ENCODE measurements at regions not wholly inside any gene's neighbourhood (a gene's known extent, or its start where the extent isn't known, plus 50 kb on each side); places are given as distances from the start of the nearest gene placed in this dataset.

- no peak for TF ChIP-seq CTCF (conservative IDR thresholded peaks at IDR 0.05)
- no peak overlapping the region for H3K27ac ChIP-seq
Measured at GRCh38 chr7:88681682-88682081, 77.8 kb upstream of the ZNF804B start.

- TF ChIP-seq CTCF (conservative IDR thresholded peaks at IDR 0.05), result no peak
- no peak overlapping the region for H3K27ac ChIP-seq
Measured at GRCh38 chr7:88670536-88670935, 89.0 kb upstream of the ZNF804B start.

GRCh38 chr7:88669913-88670312, 89.6 kb upstream of the ZNF804B start:
- H3K27ac ChIP-seq, result no peak overlapping the region
- TF ChIP-seq CTCF (conservative IDR thresholded peaks at IDR 0.05), result no peak

- TF ChIP-seq CTCF (conservative IDR thresholded peaks at IDR 0.05), result no peak
- H3K27ac ChIP-seq, result no peak overlapping the region
Measured at GRCh38 chr7:88668591-88668990, 90.9 kb upstream of the ZNF804B start.

DNA sequence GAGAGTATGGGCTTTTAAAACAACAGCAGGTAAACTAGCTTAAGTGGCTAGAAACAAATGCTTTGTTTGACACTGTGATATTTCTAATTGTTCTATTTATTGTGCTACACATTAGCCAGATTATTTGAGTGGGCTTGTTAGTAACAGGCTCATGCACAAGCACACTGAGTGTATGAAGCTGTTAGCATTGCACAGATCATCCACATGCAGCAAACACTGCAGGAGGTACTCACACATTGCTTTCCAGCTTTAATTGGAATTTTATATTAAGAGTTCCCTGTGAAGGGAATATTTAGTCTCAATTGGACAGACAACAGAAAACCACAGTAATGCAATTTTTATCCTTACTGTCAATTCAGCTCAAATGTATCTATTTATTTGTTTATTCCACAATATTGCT, 92.9 kb upstream of the ZNF804B start:
- no peak overlapping the region for H3K27ac ChIP-seq
- TF ChIP-seq CTCF (conservative IDR thresholded peaks at IDR 0.05), result no peak

- H3K27ac ChIP-seq, result no peak overlapping the region
- no peak for TF ChIP-seq CTCF (conservative IDR thresholded peaks at IDR 0.05)
Measured at GRCh38 chr7:88665892-88666514, 93.5 kb upstream of the ZNF804B start.

DNA sequence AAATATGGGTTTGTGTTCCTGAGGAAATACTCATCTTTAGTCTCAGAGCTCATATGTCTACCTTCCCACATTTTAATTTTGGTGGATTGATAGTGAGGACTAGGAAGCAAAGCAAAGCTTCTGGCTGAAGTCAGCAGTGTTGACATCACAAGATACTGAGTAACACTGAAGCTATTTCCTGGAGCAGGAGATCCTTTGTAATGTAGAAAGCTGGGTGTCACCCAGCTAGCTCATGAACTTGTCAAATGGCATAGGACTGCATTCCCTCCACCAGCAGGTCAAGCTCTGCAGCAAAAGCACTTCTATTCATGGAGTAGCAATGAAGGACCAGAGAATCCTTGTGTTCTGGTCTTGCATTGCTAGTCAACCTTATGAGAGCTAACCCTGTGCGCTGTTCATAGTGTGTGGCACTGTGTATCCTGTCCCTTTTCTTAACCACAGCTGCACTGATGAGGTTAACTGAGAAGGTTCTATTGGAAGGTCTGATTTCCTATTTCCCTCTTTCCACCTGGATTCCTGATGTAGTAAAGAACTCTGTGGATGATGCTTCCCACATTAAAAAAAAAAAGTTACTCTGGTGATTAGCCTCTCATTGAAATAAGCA, 94.8 kb upstream of the ZNF804B start:
- H3K27ac ChIP-seq, result no peak overlapping the region
- no peak for TF ChIP-seq CTCF (conservative IDR thresholded peaks at IDR 0.05)
